SK-N-MC (cell line): ENCODE measurements at regions not wholly inside any gene's neighbourhood (a gene's known extent, or its start where the extent isn't known, plus 50 kb on each side); places are given as distances from the start of the nearest gene placed in this dataset.

Experiments used
- EZH2 ChIP-seq: fragments of 200-600 bp; sonication (generic); IDR thresholded peaks from one replicate; pipeline ENCODE4 v1.6.1; 2017; ENCODE audit warnings: antibody characterized with exemption
- POLR2AphosphoS5 ChIP-seq: IDR thresholded peaks from 2 replicates; pipeline ENCODE4 v1.6.1; 2012; ENCODE audit warnings: mild to moderate bottlenecking, low read depth, low read length, borderline replicate concordance

GRCh38 chr6:56889492-56889891 is 65.4 kb upstream of the BEND6 start:
- no peak for TF ChIP-seq EZH2
- TF ChIP-seq POLR2AphosphoS5, result no peak
